NCI-H345 treated with DMSO at 0.1 percent for 48 hours (cell line): ENCODE measurements at regions not wholly inside any gene's neighbourhood (a gene's known extent, or its start where the extent isn't known, plus 50 kb on each side); places are given as distances from the start of the nearest gene placed in this dataset.

ENCODE experiments used
- DNase-seq: peaks from one replicate; lab custom pipeline; 2025; ENCODE audit not compliant: unreplicated experiment; lab: John Stamatoyannopoulos, UW

DNA sequence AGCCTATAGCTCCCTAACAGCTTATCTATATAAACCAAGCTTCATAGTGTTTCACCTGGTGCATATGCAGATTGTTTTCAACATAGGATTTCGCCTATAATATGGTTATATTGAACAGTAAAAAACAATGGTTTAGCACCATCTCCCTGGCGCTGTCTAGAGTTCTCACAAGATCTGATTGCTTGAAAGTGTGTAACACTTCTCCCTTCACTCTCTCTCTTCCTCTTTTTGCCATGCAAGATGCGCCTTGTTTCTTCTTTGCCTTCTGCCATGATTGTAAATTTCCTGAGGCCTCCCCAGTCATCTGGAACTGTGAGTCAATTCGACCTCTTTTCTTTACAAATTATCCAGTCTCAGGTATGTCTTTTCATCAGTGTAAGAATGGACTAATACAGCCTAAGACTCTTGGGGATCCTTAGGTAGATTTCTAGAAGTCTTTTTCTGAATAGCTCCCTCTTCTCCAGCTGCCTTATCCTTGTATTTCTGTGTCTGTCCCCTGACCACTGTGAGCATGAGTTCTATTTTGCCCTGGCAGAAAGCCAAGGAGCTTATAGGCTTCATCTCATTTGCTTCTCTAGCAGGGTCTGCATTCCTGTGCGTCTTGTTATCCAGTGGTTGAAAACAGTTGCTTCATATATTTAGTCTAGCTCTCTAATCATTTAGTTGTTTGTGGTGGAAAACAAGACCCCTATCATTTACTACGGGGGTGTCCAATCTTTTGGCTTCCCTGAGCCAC lies 401.6 kb downstream of the GPD2 start:
- DNase-seq: no peak

GRCh38 chr2:156841321-156841720 lies 405.1 kb downstream of the GPD2 start:
- no peak for DNase-seq

GRCh38 chr2:156845806-156846558 lies 409.8 kb downstream of the GPD2 start:
- DNase-seq: no peak

DNA sequence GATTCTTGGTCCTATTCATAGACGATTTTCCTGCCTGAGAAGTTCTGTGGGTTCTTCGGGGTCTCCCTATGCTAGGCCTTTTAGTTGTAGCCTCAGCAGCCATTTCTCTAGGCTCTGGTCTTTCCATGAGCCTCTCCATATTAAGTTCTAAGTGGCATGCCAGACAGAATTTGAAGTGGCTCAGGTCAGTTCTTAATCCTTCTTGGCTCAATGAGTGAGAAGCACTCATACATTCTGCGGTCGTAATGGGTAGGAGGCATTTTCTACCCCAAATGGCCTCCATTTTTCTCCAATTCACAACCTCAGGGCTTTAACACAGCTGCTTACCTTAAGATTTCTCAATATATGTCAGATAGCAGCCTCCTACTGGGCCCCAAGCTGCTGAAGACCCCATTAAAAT lies 405.3 kb upstream of the GALNT5 start:
- DNase-seq: no peak

DNA sequence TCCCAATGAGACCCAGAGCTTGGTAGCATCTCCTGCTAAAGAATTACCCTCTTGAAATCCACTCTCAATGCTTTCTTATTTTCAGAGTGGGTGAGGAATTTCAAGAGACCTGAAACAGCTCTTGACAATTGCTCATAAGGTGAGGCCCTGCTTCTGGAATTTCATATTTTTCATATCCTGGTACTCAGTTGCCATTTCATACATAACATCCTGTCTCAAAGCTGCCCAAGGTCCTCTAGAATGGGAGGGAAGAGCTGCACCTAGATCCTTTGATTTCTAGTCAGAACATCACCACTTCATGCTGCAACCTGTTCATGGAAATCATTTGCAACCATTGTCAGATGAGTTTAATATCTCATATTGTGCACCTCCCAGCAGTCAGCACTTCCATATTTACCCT lies 404.8 kb upstream of the GALNT5 start:
- no peak for DNase-seq

GRCh38 chr2:156864325-156864724 lies 393.2 kb upstream of the GALNT5 start:
- DNase-seq: no peak

GRCh38 chr2:156864753-156865152 lies 392.8 kb upstream of the GALNT5 start:
- no peak for DNase-seq

- DNase-seq: no peak
Observed at GRCh38 chr2:156867201-156867600, 390.3 kb upstream of the GALNT5 start.

DNA sequence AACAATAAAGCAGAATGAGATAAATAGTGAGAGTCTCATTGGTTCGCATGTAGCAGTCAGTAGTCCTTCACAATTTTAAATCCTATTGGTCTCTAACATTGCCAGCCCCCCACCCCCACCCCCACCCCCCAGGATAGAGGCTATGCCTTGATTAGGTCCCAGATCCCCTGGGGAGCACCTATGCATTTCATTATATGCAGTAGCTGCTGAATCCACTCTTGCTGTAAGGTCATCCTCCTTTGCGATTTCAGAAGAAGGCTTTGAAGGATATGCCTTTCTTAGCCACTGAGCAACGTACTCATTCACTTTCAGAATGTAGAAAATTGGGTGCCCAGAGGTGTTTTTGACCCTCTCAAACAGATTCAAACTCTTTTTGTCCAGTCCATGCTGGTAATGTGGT lies 382.8 kb upstream of the GALNT5 start:
- no peak for DNase-seq

GRCh38 chr2:156883804-156884203 lies 373.7 kb upstream of the GALNT5 start:
- peak; percentile 66 for DNase-seq

GRCh38 chr2:156884216-156884615 lies 373.3 kb upstream of the GALNT5 start:
- DNase-seq: peak; percentile 66

DNA sequence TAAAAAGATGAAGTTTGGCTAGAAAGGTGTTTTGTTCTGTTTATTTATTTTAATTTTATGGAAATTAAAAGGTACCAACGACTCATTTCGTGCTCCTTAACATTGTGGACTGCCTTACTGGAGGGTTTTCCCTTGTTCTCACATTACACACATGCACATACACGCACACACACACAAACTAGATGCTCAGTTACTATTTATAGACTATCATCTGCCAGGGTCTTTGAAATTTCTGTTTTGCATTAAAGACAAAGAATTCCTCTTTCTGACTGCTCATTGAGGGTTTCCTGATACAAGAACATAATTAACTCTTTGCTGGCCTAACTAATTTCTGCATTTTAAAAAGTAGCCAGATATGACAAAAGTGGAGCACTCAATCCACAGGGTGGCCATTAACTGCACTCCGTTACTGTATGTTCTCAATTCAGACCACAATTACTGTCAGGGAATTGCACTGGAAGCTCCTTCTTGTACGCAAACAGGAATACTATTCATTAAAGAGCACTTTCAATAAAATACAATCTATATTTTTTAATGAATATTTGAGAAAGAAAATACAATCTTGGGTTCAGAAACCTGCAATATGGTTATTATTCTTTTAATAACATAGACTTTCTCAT lies 366.9 kb upstream of the GALNT5 start:
- peak; percentile 11 for DNase-seq

DNA sequence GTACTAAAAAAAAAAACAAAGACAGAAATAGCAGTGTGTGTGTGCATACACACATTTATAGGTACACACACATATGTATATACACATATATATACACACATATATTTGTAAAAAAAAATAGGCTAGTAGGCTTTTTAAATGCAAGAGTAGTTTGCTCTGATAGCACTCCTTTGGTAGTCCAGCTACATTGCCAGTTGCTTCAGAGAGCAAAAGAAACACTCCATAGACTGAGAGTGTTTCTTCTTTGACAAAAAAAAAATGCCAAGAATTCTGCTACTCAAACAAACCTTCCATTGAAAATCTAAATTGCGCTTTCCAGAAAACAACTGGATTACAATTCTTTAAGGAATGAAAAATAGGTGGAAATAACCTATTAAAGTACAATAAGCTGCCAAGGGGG lies 365.9 kb upstream of the GALNT5 start:
- no peak for DNase-seq

- DNase-seq: peak; percentile 86
Observed at GRCh38 chr2:156892467-156893281, 364.8 kb upstream of the GALNT5 start.

- DNase-seq: no peak
Observed at GRCh38 chr2:156896294-156896693, 361.2 kb upstream of the GALNT5 start.

DNA sequence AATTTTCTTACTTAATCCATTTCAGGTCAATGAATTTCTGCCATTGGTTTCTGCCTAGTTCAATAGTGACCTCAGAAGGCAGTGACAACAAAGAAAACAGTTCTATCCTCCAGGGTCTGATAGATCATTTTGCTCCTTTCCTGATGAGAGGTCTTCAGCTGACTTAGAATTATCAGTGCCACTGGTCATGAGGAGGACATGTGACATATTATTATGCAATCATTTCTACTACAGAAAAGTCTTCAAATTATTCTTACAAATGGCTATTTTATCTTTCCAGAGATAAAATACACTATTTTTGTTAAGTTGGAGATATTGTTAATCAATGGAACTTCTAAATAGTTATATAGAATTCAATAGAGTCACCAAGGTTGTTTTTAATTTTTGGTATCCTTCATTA lies 360.0 kb upstream of the GALNT5 start:
- no peak for DNase-seq

DNA sequence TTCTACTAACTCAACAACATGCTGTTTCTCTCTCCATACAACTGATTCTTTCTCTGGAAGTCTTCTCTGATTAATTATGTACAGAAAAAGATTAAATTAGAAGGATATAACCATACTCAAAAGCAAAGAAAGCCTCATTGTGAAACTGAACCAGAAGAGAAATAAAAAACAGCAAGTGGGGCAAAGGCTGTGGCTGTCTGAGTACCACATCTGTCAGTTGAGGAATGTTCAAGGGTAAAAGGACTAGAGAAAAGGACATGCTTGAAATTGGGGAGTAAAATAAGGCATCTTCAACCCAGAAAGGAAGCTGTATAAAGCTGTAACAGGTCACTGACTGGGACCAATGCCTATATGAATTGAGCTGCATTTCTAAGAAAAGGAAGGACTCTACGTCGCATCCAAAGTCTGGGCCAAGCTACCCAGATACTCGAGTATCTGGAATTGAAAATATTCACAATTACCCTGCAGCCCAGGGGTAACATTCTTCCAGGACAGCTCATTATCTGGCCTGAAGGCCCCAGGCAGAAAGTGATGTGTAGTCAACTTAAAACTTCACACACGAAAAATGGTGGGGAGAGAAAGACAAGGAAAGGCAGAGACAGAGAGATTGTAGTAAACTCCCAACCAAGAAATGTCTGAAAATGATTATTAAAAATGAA lies 356.0 kb upstream of the GALNT5 start:
- DNase-seq: no peak

GRCh38 chr2:156903335-156903734 lies 354.2 kb upstream of the GALNT5 start:
- DNase-seq: no peak

DNA sequence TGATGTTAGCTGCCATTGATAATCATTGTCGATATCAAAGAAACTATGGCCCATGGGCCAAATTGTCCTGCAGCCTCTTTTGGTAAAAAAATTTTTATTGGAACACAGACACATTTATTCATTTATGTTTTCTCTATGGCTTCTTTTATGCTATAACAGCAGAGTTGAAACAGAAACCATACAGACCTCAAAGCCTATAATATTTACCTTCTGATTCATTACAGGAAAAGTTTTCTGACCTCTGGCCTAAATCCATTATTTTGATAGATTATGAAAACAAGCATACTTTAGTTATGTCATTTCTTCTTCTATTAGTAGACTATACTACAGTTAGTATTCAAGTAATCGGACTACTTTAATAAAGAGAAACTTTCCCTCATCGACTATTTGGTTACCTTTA lies 349.7 kb upstream of the GALNT5 start:
- no peak for DNase-seq

GRCh38 chr2:156908825-156909224 lies 348.7 kb upstream of the GALNT5 start:
- DNase-seq: no peak

DNA sequence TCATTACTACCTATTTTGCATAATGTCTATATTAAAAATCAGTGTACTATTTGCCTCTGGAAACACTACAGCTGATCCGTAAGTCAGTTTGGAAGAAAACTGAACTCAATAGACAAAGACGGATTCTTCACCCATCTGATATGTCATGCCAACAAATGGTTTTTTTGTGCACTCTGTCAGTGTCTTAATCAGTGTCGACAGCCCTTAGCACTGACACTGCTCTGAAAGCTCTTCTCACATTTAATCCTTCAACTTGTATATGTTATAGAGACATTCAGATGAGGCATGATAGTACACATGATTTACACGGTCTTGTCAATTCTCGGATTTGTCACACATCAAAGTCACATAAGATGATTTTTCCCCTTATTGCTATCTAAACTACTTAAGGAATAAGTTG lies 347.5 kb upstream of the GALNT5 start:
- no peak for DNase-seq
